DMS79 treated with DMSO at 0.1 percent for 48 hours (cell line): ENCODE measurements at regions not wholly inside any gene's neighbourhood (a gene's known extent, or its start where the extent isn't known, plus 50 kb on each side); places are given as distances from the start of the nearest gene placed in this dataset.
"Not testable (repeated sequence)": the region's sequence is repeated elsewhere in the genome, so short reads cannot be mapped to it uniquely, and the experiment has no call there.

Source experiments
- DNase-seq: peaks from one replicate; lab custom pipeline; 2025; lab: John Stamatoyannopoulos, UW

DNA sequence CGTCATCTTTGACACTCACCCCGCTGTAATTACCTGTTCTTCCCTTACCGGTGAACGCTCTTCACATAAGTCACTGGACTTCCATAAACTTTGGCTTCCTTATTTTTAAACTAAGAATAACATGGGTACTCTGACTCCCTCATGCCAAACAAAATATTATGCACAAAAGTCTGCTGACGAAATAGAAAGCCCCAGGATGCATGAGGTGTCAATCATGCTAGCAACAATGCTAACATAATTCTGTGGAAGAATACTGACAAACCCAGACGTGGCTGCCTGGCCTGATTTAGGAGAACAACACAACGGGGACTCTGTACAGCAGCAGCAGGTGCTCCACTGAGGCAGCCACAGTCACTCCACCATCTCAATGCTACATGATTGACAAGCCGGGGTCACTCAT, 137.5 kb downstream of the CCDC71L start:
- no peak for DNase-seq

DNA sequence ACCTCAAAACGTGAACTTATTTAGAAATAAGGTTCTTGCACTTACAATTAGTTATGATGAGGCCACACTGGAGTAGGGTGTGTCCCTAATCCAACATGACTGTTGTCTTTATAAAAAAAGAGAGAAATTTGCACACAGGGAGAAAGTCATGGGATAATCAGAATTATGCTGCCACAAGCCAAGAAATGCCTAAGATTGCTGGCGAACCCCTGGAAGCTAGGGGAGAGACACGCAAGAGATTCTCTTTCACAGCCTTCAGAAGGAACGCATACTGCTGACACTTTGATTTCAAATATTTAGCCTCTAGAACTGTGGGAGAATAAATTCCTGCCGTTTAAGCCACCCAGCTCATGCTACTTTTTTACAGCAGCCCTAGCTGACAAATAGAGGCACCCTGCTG, 138.3 kb downstream of the CCDC71L start:
- no peak for DNase-seq

DNA sequence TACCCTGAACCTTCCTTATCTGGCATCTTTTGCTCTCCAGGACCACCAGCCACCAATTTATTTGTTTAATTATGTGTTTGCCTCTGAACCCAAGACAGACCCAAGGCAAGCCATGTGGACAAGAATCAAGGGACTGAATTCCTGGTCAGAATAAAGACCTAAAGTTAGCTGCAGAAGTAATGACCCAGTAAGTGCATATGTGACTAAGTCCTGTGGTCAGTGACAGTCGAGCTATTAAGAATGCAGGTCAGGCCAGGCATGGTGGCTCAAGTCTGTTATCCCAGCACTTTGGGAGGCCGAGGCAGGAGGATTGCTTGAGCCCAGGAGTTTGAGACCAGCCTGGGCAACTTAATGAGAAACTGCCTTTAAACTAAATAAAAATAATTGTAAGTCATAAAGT, 139.4 kb downstream of the CCDC71L start:
- no peak for DNase-seq

DNA sequence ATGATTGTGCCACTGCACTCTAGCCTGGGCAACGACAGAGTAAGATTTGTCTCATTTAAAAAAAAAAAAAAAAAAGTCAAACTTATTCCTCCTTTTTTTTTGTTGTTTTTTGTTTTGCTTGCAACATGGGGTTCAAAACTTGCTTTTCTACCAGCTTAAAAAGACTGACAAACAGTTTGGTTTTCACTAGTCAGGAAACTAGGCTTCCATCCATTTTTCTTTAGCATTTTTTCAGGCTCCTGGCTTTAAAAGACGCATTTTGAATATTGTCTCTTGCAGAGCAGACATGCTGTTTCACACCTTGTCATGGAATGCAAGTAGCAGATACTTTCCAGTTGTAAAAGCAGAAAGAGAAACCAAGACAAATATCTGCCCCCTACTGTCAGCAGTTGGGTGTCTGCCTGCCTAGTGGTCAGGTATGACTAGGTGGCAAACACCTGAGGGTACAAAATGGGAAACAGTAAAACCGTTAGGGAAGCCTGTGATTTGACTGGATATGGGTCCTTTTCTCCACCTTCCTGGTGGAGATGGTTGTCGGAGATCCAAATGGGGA, 139.9 kb downstream of the CCDC71L start:
- no peak for DNase-seq

DNA sequence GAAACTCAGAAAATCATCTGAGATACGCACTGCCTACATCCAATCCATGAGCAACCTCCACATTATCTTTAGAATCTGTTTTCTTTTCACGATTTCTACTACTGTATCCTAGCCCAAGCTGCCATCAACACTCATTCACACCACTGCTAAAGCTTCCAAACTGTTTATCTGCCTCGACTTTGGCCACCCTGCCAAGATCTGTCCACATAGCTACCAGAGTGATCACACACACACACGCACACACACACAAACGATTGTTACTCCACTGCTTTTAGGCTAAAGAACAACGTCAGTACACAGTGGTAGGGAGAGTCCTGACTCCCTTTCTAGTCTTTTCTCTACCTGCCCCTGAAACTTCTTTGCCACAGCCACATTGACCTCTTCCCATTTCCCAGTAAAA, 142.0 kb downstream of the CCDC71L start:
- DNase-seq, result no peak

DNA sequence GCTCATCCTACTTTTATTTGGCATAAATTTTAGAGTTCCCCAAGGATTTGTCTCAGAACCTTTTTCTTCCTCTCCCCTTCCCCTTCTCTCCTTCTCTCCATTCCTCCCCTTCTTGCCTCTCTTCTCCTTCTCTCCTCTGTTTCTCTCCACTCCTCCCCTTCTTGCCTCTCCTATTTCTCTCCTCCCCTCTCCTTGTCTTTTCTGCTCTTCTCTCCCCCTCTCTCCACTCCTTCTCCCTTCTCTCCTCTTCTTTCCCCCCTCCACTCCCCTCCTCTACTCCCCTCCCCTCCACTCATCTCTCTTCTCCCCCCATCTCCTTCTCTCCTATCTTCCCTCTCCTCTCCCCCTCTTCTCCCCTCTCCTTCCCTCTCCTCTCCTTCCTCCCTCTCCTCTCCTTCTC, 142.7 kb downstream of the CCDC71L start:
- no peak for DNase-seq

DNA sequence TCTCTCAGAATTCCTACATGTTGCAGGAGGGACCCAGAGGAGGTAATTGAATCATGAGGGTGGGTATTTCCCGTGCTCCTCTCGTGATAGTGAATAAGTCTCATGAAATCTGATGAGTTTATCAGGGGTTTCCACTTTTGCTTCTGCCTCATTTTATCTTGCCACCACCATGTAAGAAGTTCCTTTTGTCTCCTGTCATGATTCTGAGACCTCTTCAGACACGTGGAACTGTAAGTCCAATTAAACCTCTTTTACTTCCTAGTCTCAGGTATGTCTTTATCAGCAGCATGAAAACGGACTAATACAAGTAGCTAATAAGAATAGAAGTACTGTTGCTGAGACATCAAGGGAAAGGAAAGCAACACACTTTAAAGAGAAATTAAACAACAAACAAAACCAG, 143.4 kb downstream of the CCDC71L start:
- no peak for DNase-seq

DNA sequence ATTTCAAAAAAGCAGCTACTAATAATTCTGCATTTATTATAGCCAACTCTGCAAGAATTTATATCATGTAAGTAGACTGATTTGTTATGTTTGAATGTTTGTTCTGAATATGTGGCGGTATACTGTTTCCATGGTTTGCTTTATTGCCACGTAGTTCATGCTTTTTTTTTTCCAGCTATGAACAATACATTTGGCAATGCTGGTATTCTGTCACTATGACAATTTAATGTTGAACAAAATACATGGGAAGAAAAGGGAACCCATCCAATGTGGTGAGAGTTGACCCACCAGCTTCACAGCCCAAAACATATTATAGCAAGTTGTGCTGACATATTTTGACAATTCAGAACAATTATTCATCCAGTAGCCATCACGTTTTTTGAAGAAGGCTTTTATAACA, 145.6 kb downstream of the CCDC71L start:
- DNase-seq, result no peak

DNA sequence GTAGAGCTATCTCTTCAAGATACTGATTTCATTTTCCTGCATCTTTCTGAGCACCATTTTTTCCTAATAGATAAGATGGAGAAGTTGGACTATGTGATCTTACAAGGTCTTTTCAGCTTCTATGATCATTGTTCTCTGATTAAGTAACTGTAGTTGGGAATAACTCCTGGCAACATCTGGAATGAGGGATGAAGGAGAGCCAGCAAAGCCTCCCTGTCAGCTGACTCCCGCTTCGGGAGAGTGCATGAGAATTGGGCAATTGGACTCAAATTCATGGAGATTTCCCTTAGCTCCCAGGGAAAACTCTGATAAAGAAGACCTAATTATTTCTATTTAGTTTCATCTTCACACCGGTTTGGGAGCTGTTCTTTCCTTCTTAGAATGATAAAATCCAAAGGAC, 146.1 kb downstream of the CCDC71L start:
- no peak for DNase-seq

DNA sequence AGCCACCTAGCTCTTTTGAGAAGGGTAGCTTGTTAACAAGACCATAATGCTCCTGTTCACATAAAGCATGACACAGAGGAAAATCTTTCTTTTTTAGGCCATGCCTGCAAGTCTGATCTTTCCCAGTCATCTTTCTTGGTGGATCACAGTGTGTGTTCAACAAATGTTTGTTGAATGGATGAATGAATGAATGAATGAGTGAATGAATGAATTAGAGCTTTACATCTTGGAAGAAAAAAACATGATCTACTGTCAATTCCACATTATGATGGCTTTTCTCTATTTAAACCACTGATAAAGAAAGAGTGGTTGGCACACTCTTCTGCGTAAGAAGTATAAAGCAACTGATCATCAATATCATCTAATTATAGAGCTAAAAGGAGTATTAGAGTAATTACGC, 148.7 kb downstream of the CCDC71L start:
- DNase-seq, result no peak

DNA sequence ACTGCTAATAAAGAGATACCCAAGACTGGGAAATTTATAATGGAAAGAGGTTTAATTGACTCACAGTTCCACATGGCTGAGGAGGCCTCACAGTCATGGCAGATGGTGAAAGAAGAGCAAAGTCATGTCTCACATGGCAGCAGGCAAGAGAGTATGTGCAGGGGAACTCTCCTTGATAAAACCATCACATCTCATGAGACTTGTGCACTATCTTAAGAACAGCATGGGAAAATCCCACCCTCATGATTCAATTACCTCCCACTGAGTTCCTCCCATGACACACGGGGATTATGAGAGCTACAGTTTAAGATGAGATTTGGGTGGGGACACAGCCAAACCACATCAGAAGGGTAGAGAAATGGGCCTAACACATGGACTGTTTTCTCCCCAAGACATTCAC, 156.3 kb downstream of the CCDC71L start:
- DNase-seq, result no peak

DNA sequence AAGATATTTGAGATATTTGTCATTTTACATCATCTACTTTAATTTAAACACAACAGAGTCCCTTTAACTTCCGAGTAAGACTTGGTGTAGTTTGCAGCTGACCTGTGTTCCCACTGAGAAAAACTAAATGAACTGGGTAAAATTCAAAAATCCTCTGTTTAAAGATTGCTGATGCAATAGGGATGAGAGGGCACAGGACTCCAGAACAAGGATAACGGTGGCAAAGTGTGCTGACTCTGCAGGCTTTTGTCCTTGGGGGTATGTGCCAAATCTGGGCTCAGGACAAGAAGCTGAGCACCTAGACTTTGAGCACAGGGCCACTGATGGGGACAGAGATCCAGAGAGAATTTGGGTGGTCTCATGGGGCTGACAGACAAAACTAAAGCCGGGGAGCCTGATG, 156.8 kb downstream of the CCDC71L start:
- no peak for DNase-seq

DNA sequence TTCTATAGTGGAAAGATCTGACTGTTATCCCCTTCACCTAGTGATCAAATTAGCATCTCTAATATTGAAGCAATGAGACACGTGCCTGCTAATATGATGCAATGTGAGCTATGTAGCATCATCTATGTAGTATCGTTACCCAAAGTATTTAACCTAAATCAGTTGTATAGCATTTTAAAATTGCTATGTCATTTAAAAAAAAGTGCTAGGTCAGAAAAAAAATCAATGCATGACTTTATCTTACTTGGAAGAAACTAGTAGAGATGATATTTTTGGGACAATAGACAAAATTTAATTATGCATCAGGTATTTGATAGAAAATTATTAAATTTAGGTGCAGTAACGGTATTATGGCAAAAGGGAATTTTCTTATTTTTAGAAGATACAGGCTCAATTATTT, 157.3 kb downstream of the CCDC71L start:
- no peak for DNase-seq

DNA sequence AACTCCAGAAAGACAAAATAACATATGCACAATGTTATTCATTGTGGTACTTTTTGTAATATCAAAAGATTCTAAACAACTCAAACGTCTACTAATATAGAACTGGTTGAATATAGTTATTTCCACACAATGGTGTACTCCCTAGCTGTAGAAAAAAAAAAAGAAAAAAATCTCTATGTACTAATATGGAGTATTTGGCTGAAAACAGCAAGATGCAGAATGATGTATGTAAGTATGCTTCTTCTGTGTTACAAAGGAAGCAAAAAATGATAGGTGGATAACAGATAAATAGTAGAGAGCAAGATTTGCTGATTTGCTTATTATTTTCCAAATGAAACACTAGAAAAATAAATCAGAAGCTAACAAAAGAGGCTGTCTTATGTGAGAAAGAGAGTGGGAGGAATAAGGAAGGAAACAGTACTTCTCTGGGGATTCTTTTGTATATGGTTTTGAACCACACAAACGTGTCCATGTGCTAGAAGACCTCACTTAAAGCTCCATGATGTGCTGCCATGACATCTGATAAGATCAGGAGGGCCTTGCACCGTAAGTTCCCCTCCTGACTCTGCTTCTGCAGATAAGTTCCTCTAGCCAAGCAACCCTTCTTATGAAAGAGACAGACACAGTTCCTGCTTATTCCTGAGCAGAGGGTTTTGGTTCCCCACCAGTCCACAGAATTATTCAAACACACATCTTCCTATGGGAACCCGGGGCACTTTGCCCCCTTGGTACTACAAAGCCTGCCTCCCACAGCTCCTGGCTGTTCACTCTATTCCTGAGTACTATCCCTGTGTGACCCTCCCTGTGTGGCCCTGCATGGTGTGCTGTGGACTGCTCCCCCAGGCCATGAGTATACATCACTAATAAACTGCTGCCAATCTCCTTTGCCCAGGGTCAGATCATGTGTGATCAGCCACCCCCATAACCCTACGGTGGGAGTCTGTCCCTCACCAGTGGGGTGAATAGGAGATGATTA, 159.1 kb downstream of the CCDC71L start:
- DNase-seq, result no peak

DNA sequence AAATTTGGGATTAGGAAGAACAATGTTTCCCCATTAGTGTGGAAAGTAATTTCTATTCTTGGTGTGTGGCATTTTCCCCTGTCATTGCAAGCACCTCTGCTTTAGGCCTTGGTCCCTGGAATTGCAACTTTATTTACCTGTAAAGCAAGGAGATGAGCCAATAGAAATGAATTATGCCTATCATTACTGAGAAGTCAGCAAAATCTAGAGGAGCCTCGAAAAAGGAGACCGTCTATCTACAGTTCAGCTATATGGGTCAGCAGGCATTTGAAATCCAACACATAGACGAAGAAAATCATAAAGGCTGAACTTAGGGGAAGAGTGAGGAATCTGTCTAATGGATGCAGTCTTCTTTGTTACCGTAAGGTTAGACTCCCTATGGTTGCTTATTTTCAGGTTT, 161.1 kb downstream of the CCDC71L start:
- DNase-seq, result no peak

DNA sequence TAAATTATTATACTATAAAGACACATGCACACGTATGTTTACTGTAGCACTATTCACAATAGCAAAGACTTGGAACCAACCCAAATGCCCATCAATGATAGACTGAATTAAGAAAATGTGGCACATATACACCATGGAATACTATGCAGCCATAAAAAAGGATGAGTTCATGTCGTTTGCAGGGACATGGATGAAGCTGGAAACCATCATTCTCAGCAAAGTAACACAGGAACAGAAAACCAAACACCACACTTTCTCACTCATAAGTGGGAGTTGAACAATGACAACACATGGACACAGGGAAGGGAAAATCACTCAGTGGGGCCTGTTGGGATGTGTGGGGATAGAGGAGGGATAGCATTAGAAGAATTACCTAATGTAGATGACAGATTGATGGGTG, 163.0 kb downstream of the CCDC71L start:
- DNase-seq, result not testable (repeated sequence)

DNA sequence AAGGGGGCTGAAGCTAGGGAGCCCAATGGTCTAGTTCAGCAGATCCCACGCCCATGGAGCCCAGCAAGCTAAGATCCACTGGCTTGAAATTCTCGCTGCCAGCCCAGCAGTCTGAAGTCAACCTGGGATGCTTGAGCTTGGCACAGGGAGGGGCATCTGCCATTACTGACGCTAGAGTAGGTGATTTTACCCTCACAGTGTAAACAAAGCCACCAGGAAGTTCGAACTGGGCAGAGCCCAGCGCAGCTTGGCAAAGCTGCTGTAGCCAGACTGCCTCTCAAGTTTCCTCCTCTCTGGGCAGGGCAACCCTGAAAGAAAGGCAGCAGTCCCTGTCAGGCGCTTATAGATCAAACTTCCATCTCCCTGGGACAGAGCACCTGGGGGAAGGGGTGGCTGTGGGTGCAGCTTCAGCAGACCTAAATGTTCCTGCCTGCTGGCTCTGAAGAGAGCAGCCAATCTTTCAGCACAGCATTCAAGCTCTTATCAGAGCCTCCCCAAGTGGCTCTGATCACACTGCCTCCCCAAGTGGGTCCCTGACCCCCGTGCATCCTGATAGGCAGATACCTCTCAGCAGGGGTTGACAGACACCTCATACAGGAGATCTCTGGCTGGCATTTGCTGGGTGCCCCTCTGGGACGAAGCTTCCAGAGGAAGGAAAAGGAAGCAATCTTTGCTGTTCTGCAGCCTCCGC, 167.8 kb downstream of the CCDC71L start:
- peak; percentile 13 for DNase-seq

DNA sequence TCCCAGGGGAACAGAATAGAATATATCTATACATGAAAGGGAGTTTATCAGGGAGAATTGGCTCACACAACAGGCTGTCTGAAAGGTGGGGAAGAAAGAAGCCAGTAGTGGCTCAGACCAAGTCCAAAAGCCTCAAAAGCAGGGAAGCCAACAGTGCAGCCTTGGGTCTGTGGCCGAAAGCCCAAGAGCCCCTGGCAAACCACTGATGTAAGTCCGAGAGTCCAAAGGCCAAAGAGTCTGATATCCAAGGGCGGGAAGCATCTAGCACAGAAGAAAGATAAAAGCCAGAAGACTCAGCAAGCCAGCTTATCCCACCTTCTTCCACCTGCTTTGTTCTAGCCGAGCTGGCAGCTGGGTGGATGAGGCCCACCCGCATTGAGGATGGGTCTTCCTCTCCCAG, 172.5 kb downstream of the CCDC71L start:
- DNase-seq, result no peak

DNA sequence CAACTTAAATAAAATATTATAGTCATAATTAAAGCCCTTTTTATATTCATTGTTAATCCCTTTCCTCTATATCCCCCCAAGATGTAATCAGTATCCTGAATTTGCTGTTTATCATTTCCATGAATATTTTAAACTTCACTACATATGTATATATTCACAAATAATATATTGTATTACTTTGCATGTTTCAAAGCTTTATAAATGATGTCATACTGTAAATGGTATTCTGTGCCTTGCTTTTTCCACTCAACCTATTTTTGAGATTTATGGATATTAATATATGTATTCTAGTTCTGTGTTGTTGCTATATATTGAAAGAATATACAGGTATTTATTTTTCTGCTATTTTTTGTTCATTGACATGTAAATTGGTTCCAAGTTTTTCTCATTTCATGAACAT, 173.1 kb downstream of the CCDC71L start:
- DNase-seq, result no peak

DNA sequence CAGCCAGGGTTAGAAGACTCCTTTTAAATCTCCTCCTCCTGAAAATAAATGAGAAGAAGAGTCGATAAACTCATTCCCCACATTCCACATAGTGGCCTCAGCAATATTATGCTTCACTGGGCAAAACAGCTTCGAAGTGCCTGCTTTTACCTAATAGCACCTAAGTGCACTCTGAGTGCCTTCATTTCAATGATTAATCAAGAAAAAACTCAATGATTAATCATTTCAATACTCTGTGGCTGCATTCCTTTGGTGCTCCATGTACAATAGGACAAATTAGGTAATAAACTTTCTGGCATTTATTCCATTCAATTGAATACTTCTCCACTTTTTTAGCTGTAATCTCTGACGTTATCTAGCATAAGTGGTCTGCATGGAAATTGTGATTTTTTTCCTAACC, 174.6 kb downstream of the CCDC71L start:
- DNase-seq, result no peak

DNA sequence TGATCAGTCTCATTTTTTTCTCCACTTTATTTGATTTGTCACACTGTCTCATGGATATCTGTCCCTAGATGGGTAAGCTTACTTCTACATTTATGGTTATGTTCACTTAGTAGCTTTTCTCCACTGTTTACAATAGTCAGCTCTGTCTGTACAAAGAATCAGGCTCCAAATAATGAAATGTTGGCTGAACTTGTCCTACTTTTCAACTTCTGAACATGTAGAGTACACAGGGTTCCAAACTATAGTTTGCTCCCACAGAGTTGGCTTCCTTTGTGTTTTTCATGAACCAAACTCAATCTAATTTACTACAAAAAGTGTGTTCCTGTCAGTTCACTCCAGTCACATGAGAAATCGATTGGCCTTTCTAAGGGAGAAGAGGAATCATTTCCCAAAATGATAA, 175.0 kb downstream of the CCDC71L start:
- no peak for DNase-seq

DNA sequence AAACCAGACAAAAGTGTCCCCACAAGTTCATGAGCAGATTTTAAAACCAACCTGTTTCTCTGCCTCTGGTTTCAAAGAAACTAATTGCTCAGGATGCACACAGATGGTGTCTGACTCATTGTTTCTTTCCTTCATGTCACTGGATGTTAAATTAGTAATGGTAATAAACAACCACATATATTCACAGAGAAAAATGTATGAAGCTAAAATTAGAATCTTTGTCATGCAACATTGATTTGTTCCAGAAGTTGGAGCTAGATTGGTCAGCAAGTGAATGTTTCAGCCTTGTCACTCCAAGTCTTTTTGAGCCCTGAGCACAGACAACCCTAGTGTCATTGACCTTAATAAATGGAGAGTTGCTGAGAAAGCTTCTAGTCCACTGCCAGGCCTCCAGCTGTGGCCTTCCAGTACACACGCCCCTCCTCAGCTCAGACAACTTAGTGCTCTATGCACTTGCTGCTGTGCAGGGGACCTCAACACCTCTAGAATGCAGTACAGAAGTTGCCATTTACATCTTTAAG, 175.9 kb downstream of the CCDC71L start:
- no peak for DNase-seq

DNA sequence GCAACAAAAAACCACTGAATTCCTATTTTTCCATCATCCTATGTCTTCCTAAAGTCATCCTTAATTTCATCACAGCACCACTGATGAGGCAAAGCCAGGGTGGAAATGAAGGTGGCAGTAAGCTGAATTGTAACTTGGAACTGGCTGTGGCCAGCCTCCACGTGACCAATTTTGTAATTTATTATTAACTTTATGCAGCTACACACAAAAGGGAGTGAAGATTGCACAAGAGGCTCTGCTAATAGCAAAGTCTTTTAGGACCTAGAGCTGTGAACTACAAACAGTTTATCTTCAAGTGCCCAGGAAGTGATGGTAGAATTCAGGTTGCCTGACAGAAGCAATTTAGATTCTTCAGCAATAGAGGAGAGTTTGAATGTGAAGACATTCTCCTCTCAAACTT, 176.4 kb downstream of the CCDC71L start:
- no peak for DNase-seq
